WTC11 (cell line): ENCODE measurements at regions not wholly inside any gene's neighbourhood (a gene's known extent, or its start where the extent isn't known, plus 50 kb on each side); places are given as distances from the start of the nearest gene placed in this dataset.

ENCODE experiments used
- ATAC-seq: fragments of 200-7000 bp; cut with Tn5 transposase; 2 replicates; pipeline ENCODE4 v1.10.0; 2021; ENCODE audit warnings: mild to moderate bottlenecking, moderate library complexity
- CTCF ChIA-PET: fragments of 300-600 bp; sonication (Branson Sonifier 250); formaldehyde crosslinking; loops from one replicate; lab custom pipeline; 2021; ENCODE audit warnings: antibody characterized with exemption; lab: Charles Lee
- POLR2A ChIA-PET: fragments of 350-600 bp; sonication (Branson Sonifier 250); formaldehyde crosslinking; loops from one replicate; lab custom pipeline; 2021; ENCODE audit warnings: antibody characterized with exemption; lab: Charles Lee
- DNase-seq: peaks from one replicate; pipeline ENCODE4 v3.0.0; 2021; ENCODE audit warnings: low spot score
- H3K27ac Mint-ChIP-seq: 2 replicates; pipeline ENCODE4 v1.8.0; 2021; ENCODE audit warnings: mixed read lengths
- H3K27me3 Mint-ChIP-seq: 2 replicates; pipeline ENCODE4 v1.8.0; 2021; ENCODE audit warnings: low read depth, mild to moderate bottlenecking, moderate library complexity, mixed read lengths
- H3K36me3 Mint-ChIP-seq: 2 replicates; pipeline ENCODE4 v1.8.0; 2021; ENCODE audit warnings: mixed read lengths
- H3K4me1 Mint-ChIP-seq: 2 replicates; pipeline ENCODE4 v1.8.0; 2022; ENCODE audit warnings: mixed read lengths
- H3K4me3 Mint-ChIP-seq: 2 replicates; pipeline ENCODE4 v1.8.0; 2021; ENCODE audit warnings: mild to moderate bottlenecking, moderate library complexity, mixed read lengths
- H3K9me3 Mint-ChIP-seq: 2 replicates; pipeline ENCODE4 v1.8.0; 2021; ENCODE audit warnings: mixed read lengths
- ARID4B ChIP-seq: sonication (generic); formaldehyde crosslinking; IDR thresholded peaks from 2 replicates; pipeline ENCODE4 v1.8.0; 2023; ENCODE audit warnings: missing genetic modification reagents, mild to moderate bottlenecking, borderline replicate concordance
- ATF2 ChIP-seq: sonication (generic); formaldehyde crosslinking; IDR thresholded peaks from 2 replicates; pipeline ENCODE4 v1.8.1; 2022; ENCODE audit warnings: low read depth, missing genetic modification reagents, borderline replicate concordance
- ATF6 ChIP-seq: sonication (generic); formaldehyde crosslinking; IDR thresholded peaks from 2 replicates; pipeline ENCODE4 v1.8.1; 2023; ENCODE audit warnings: mild to moderate bottlenecking, missing genetic modification reagents
- CBFB ChIP-seq: sonication (generic); formaldehyde crosslinking; IDR thresholded peaks from 2 replicates; pipeline ENCODE4 v1.8.1; 2022; ENCODE audit warnings: mild to moderate bottlenecking, low read depth, missing genetic modification reagents
- E2F4 ChIP-seq: sonication (generic); formaldehyde crosslinking; IDR thresholded peaks from 2 replicates; pipeline ENCODE4 v1.8.1; 2022; ENCODE audit warnings: low read depth, mild to moderate bottlenecking, moderate library complexity, missing genetic modification reagents, borderline replicate concordance
- ELF4 ChIP-seq: sonication (generic); formaldehyde crosslinking; IDR thresholded peaks from 2 replicates; pipeline ENCODE4 v1.8.1; 2022; ENCODE audit warnings: low read depth, mild to moderate bottlenecking, moderate library complexity, missing genetic modification reagents
- NFATC4 ChIP-seq: fragments of 250-450 bp; sonication (Bioruptor Pico); IDR thresholded peaks from 2 replicates; pipeline ENCODE4 v1.9.0; 2021; ENCODE audit warnings: mild to moderate bottlenecking
- TCF7 ChIP-seq: sonication (generic); formaldehyde crosslinking; IDR thresholded peaks from 2 replicates; pipeline ENCODE4 v1.8.0; 2022; ENCODE audit warnings: mild to moderate bottlenecking, low read depth, missing genetic modification reagents, moderate library complexity
- ZNF138 ChIP-seq: sonication (generic); formaldehyde crosslinking; conservative IDR thresholded peaks from 2 replicates; pipeline ENCODE4 v1.8.1; 2022; ENCODE audit warnings: mild to moderate bottlenecking, moderate library complexity, missing genetic modification reagents
- ZNF219 ChIP-seq: sonication (generic); formaldehyde crosslinking; IDR thresholded peaks from 2 replicates; pipeline ENCODE4 v1.8.0; 2023; ENCODE audit warnings: missing genetic modification reagents, mild to moderate bottlenecking, borderline replicate concordance
- ZNF232 ChIP-seq: sonication (generic); formaldehyde crosslinking; IDR thresholded peaks from 2 replicates; pipeline ENCODE4 v1.8.0; 2022; ENCODE audit warnings: mild to moderate bottlenecking, missing genetic modification reagents
- TF ChIP-seq, protein P1 (sequence below): sonication (generic); formaldehyde crosslinking; IDR thresholded peaks from 2 replicates; pipeline ENCODE4 v1.8.0; 2022; ENCODE audit warnings: mild to moderate bottlenecking, missing genetic modification reagents
- TF ChIP-seq, protein P2 (sequence below): sonication (generic); formaldehyde crosslinking; conservative IDR thresholded peaks from 2 replicates; pipeline ENCODE4 v1.8.1; 2023; ENCODE audit warnings: mild to moderate bottlenecking, low read depth, missing genetic modification reagents, moderate library complexity
- TF ChIP-seq, protein P3 (sequence below): fragments of 250-450 bp; sonication (Bioruptor Pico); IDR thresholded peaks from 2 replicates; pipeline ENCODE4 v1.9.0; 2021; ENCODE audit warnings: mild to moderate bottlenecking
- TF ChIP-seq, protein P4 (sequence below): fragments of 250-450 bp; sonication (Bioruptor Pico); conservative IDR thresholded peaks from 2 replicates; pipeline ENCODE4 v1.9.0; 2021; ENCODE audit warnings: mild to moderate bottlenecking

DNA sequence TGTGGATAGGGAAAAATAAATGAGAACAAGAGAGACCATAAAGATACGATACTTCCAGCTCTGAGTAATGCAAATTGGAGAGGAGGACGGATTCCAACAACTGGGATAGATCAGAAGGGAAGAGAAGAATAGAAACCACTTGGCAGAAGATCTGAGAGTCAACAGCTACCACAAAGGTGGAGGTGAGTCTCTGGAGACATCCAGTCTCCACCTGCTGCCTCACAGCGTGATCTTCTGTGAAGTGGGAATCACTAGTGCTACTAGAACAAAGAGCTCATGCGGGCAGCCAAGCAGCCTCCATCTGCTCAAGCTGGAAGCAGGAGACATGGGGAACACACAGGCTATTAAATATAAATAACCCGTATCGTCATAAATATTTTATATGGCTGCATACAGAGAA lies 558.5 kb upstream of the CFAP20DC start (continued):
- TF ChIP-seq E2F4 (no peak), ATF2 (CRISPR knock-in tag) (no peak), ZNF219 (no peak), ZNF138 (no peak), CBFB (CRISPR knock-in tag) (no peak), TCF7 (no peak), ELF4 (CRISPR knock-in tag) (no peak), ZNF232 (CRISPR knock-in tag) (no peak), ATF6 (CRISPR knock-in tag) (no peak)
- TF ChIP-seq, protein P1, sequence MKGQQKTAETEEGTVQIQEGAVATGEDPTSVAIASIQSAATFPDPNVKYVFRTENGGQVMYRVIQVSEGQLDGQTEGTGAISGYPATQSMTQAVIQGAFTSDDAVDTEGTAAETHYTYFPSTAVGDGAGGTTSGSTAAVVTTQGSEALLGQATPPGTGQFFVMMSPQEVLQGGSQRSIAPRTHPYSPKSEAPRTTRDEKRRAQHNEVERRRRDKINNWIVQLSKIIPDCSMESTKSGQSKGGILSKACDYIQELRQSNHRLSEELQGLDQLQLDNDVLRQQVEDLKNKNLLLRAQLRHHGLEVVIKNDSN (CRISPR knock-in tag) = no peak

DNA sequence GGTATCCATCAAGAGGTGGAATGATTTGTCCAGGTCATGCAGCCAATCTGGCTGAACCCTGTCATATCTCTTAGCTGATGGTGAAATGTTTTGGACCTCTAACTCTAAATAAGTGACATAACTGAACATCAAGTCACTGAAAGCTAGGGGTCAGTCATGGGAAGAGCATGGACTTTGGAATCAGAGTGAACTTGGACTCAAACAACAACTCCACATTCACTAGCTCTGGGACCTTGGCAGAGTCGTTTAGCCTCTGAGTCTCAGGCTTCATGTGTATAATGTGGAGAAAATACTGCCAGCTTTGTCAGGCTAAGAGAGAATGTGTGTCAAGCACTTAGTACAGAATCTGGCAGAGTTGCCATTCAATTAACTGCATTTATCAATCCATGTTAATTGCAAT lies 557.8 kb upstream of the CFAP20DC start:
- Mint-ChIP-seq H3K27ac (no peak overlapping the region), H3K9me3 (peaks cover 12% of the 10 kb centered on the region; the same call in 1 of the 2 replicates), H3K4me3 (no peak overlapping the region), H3K27me3 (no peaks in the 10 kb centered on the region), H3K36me3 (no peaks in the 10 kb centered on the region), H3K4me1 (0 out of 2 replicates have a peak, but pooled peaks cover 3% of the 10 kb centered on the region)
- ATAC-seq (no peak), DNase-seq (no peak)
- POLR2A ChIA-PET = no interaction called here
- TF ChIP-seq, protein P2, sequence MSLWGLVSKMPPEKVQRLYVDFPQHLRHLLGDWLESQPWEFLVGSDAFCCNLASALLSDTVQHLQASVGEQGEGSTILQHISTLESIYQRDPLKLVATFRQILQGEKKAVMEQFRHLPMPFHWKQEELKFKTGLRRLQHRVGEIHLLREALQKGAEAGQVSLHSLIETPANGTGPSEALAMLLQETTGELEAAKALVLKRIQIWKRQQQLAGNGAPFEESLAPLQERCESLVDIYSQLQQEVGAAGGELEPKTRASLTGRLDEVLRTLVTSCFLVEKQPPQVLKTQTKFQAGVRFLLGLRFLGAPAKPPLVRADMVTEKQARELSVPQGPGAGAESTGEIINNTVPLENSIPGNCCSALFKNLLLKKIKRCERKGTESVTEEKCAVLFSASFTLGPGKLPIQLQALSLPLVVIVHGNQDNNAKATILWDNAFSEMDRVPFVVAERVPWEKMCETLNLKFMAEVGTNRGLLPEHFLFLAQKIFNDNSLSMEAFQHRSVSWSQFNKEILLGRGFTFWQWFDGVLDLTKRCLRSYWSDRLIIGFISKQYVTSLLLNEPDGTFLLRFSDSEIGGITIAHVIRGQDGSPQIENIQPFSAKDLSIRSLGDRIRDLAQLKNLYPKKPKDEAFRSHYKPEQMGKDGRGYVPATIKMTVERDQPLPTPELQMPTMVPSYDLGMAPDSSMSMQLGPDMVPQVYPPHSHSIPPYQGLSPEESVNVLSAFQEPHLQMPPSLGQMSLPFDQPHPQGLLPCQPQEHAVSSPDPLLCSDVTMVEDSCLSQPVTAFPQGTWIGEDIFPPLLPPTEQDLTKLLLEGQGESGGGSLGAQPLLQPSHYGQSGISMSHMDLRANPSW (CRISPR knock-in tag) = no peak
- CTCF ChIA-PET = interaction anchor here (0.6 to 2.9 kb wide), 5 partner anchors 11 to 294 kb away, joined by 3 to 28 read pairs (median 3); no protein-coding TSS in a partner anchor

DNA sequence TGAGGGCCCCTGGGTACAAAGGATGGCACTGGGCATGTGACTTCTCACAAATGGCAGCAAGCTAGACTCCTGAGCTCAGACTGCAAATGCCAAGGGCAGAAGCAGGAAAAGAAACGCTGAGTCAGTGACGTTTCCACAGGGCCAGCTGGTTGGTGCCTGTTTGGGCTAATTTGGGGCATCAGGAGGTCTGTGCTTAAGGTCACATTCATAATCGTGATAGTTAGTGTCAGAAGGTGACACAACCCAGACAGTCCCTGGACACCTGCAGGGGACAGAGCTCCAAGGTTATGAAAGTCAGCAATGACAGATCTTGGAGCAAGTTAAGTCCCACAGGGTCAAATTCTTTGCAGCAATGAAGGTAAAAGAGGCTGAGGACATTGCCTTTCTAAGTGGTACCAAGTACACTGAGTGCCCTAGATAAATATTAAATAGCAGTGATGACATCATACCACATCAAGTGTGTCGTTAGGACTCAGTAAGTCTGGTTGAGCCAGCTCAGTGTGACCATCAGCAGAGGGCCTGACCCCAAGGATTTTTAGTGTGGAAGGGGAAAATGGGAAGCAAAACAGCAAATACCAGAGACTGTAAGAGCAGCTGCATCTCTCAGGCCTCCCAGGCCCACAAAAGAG lies 556.9 kb upstream of the CFAP20DC start:
- H3K4me3 Mint-ChIP-seq = no peak overlapping the region
- H3K4me1 Mint-ChIP-seq = 0 out of 2 replicates have a peak, but pooled peaks cover 3% of the 10 kb centered on the region
- peaks cover 12% of the 10 kb centered on the region; the same call in 1 of the 2 replicates for H3K9me3 Mint-ChIP-seq
- ATAC-seq (no peak), DNase-seq (no peak)
- no peak overlapping the region for H3K27ac Mint-ChIP-seq
- H3K36me3 Mint-ChIP-seq = no peaks in the 10 kb centered on the region
- ChIA-PET POLR2A (no interaction called here), CTCF (interaction anchor here (2.5 to 2.9 kb wide), 2 partner anchors 11 to 251 kb away, joined by 6 to 28 read pairs; no protein-coding TSS in a partner anchor)
- no peaks in the 10 kb centered on the region for H3K27me3 Mint-ChIP-seq
- TF ChIP-seq NFATC4 (CRISPR knock-in tag) (no peak), ARID4B (no peak)
- TF ChIP-seq, protein P3, sequence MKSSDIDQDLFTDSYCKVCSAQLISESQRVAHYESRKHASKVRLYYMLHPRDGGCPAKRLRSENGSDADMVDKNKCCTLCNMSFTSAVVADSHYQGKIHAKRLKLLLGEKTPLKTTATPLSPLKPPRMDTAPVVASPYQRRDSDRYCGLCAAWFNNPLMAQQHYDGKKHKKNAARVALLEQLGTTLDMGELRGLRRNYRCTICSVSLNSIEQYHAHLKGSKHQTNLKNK = no peak
- TF ChIP-seq, protein P4, sequence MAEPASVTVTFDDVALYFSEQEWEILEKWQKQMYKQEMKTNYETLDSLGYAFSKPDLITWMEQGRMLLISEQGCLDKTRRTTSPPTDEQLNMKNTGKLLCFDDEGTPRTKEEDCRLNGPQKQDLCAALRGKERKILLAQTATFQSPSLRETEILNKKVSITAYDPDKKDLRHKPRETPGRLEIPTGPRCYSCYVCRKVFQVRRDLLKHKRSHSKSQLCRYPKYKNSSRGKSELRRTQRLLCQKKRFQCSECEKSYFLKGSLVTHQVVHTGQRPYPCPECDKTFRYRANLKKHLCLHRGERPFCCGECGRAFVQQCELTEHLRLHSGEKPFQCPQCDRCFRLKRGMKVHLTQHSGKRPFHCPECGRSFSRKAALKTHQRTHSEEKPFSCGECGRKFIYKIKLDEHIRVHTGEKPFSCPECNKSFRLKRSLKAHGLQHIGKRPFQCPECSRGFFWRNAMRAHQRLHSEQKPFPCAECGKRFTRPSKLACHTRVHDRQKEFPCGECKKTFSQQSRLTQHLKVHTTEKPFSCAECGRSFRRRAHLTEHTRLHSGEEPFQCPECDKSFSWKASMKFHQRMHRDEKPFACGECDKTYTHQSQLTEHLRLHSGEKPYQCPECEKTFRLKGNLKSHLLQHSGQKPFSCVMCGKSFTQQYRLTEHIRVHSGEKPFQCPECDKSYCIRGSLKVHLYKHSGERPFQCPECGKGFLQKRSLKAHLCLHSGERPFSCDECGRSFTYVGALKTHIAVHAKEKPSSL = no peak
